ENCODE measurements at regions not wholly inside any gene's neighbourhood (a gene's known extent, or its start where the extent isn't known, plus 50 kb on each side); places are given as distances from the start of the nearest gene placed in this dataset.

- Histone ChIP-seq H3K4me3 (ENCODE audit: low read depth in 1 of 3, low read length in 3 of 3) (no peak overlapping the region), H3K9ac (ENCODE audit: low read depth in 1 of 2, low read length in 2 of 2) (no peak overlapping the region), H3K4me1 (ENCODE audit: control insufficient read depth in 4 of 4, insufficient read depth in 4 of 4, low read length in 3 of 4) (no peaks in the 10 kb centered on the region), H3K9me3 (ENCODE audit: control insufficient read depth in 4 of 4, low read length in 3 of 4) (no peaks in the 10 kb centered on the region), H3K27ac (ENCODE audit: low read depth in 1 of 2, low read length in 2 of 2) (no peak overlapping the region), H3K36me3 (ENCODE audit: control insufficient read depth in 4 of 4, insufficient read depth in 3 of 4, low read depth in 1 of 4, low read length in 3 of 4) (no peaks in the 10 kb centered on the region), H3K27me3 (ENCODE audit: control insufficient read depth in 4 of 4, insufficient read depth in 4 of 4, low read length in 3 of 4) (no peaks in the 10 kb centered on the region)
- 84% methylated on average over 1 of the region's 1 CpG for WGBS
- DNase-seq (ENCODE audit: low spot score) = no peak
- TF ChIP-seq ATF3 (IDR thresholded peaks at IDR 0.05) (no peak), YY1 (IDR thresholded peaks at IDR 0.05) (no peak)
Measured at GRCh38 chr4:162352580-162353107, 188.8 kb upstream of the FSTL5 start.

GRCh38 chr4:162350331-162350730 lies 186.5 kb upstream of the FSTL5 start:
- Histone ChIP-seq H3K27ac (ENCODE audit: low read depth in 1 of 2, low read length in 2 of 2) (no peak overlapping the region), H3K36me3 (ENCODE audit: control insufficient read depth in 4 of 4, insufficient read depth in 3 of 4, low read depth in 1 of 4, low read length in 3 of 4) (no peaks in the 10 kb centered on the region), H3K4me3 (ENCODE audit: low read depth in 1 of 3, low read length in 3 of 3) (no peak overlapping the region), H3K4me1 (ENCODE audit: control insufficient read depth in 4 of 4, insufficient read depth in 4 of 4, low read length in 3 of 4) (no peaks in the 10 kb centered on the region), H3K27me3 (ENCODE audit: control insufficient read depth in 4 of 4, insufficient read depth in 4 of 4, low read length in 3 of 4) (no peaks in the 10 kb centered on the region), H3K9ac (ENCODE audit: low read depth in 1 of 2, low read length in 2 of 2) (no peak overlapping the region), H3K9me3 (ENCODE audit: control insufficient read depth in 4 of 4, low read length in 3 of 4) (no peaks in the 10 kb centered on the region)
- no peak for DNase-seq (ENCODE audit: low spot score)
- 26% methylated on average over 2 of the region's 2 CpGs for WGBS
- TF ChIP-seq MAX (IDR thresholded peaks at IDR 0.05) (no peak), NR2F2 (IDR thresholded peaks at IDR 0.05) (no peak), JUND (IDR thresholded peaks at IDR 0.05) (no peak)

- H3K27me3 ChIP-seq (ENCODE audit: control insufficient read depth in 4 of 4, insufficient read depth in 4 of 4, low read length in 3 of 4) = no peaks in the 10 kb centered on the region
- DNase-seq (ENCODE audit: low spot score) = no peak
- H3K27ac ChIP-seq (ENCODE audit: low read depth in 1 of 2, low read length in 2 of 2) = no peak overlapping the region
- no peak overlapping the region for H3K9ac ChIP-seq (ENCODE audit: low read depth in 1 of 2, low read length in 2 of 2)
- no peaks in the 10 kb centered on the region for H3K36me3 ChIP-seq (ENCODE audit: control insufficient read depth in 4 of 4, insufficient read depth in 3 of 4, low read depth in 1 of 4, low read length in 3 of 4)
- TF ChIP-seq ATF3 (IDR thresholded peaks at IDR 0.05) (no peak), RXRA (IDR thresholded peaks at IDR 0.05) (no peak), JUND (IDR thresholded peaks at IDR 0.05) (no peak), TAF1 (conservative IDR thresholded peaks at IDR 0.05) (no peak), YY1 (IDR thresholded peaks at IDR 0.05) (no peak), ZBTB33 (IDR thresholded peaks at IDR 0.05) (no peak), FOXA2 (IDR thresholded peaks at IDR 0.05) (no peak), NR2F2 (IDR thresholded peaks at IDR 0.05) (no peak), GABPA (IDR thresholded peaks at IDR 0.05 in 1 of 2, conservative IDR thresholded peaks at IDR 0.05 in 1 of 2) (no peak), REST (IDR thresholded peaks at IDR 0.05) (no peak), FOXA1 (IDR thresholded peaks at IDR 0.05) (no peak)
- H3K9me3 ChIP-seq (ENCODE audit: control insufficient read depth in 4 of 4, low read length in 3 of 4) = no peaks in the 10 kb centered on the region
- H3K4me3 ChIP-seq (ENCODE audit: low read depth in 1 of 3, low read length in 3 of 3) = no peak overlapping the region
- H3K4me1 ChIP-seq (ENCODE audit: control insufficient read depth in 4 of 4, insufficient read depth in 4 of 4, low read length in 3 of 4) = no peaks in the 10 kb centered on the region
- WGBS = 84% methylated on average over 2 of the region's 2 CpGs
Measured at GRCh38 chr4:162349395-162349794, 185.6 kb upstream of the FSTL5 start.

Data from liver (tissue), 7 donors.